ENCODE measurements at regions not wholly inside any gene's neighbourhood (a gene's known extent, or its start where the extent isn't known, plus 50 kb on each side); places are given as distances from the start of the nearest gene placed in this dataset.

DNA sequence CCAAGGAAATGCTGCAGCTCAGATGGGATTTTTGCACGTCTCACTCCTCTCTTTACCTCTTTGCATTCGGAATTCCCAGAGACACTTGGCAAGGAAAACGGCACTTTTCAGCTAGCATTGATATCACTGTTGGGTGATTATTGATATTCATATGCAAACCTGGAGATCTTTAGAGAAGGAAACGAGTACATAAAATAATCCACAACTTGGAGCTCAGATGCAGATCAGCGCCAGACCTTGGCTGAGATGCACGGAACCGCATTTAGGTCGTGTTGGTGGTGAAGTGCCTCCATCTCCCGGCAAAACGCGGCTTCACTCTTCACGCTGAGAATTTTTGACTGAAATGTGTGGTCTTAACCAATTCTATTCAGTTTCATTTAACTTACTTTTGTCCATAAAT is 77.2 kb upstream of the ARHGEF7 start:
- H3K4me3 ChIP-seq (ENCODE audit: low read depth, low read length): no peak overlapping the region
- no peak for DNase-seq (ENCODE audit: low read depth)
- TF ChIP-seq, protein P1, sequence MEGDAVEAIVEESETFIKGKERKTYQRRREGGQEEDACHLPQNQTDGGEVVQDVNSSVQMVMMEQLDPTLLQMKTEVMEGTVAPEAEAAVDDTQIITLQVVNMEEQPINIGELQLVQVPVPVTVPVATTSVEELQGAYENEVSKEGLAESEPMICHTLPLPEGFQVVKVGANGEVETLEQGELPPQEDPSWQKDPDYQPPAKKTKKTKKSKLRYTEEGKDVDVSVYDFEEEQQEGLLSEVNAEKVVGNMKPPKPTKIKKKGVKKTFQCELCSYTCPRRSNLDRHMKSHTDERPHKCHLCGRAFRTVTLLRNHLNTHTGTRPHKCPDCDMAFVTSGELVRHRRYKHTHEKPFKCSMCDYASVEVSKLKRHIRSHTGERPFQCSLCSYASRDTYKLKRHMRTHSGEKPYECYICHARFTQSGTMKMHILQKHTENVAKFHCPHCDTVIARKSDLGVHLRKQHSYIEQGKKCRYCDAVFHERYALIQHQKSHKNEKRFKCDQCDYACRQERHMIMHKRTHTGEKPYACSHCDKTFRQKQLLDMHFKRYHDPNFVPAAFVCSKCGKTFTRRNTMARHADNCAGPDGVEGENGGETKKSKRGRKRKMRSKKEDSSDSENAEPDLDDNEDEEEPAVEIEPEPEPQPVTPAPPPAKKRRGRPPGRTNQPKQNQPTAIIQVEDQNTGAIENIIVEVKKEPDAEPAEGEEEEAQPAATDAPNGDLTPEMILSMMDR (conservative IDR thresholded peaks at IDR 0.05; ENCODE audit: low read depth, low read length): no peak

GRCh38 chr13:111036665-111037064 is 78.4 kb upstream of the ARHGEF7 start:
- no peak for DNase-seq (ENCODE audit: low read depth)
- TF ChIP-seq, protein P1 (conservative IDR thresholded peaks at IDR 0.05; ENCODE audit: low read depth, low read length): no peak
- no peak overlapping the region for H3K4me3 ChIP-seq (ENCODE audit: low read depth, low read length)

DNA sequence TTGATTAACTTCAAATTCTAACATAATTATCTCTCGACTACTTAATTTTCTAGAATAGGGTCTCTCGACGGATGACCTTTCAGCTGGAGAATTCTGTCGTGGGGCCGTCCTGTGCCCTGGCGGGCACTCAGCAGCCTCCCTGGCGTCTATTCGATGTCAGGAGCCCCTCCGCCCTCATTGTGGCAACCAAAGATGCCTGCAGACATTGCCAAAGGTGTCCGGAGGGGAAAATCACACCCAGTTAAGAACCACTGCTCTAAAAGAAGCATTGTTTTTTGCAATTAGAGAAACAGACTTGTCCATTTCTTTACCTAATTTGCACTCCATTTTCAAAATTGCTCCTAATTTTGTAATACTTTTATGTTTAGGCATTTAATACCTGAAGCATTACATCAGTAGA is 79.2 kb upstream of the ARHGEF7 start:
- no peak overlapping the region for H3K4me3 ChIP-seq (ENCODE audit: low read depth, low read length)
- DNase-seq (ENCODE audit: low read depth): no peak
- TF ChIP-seq, protein P1 (conservative IDR thresholded peaks at IDR 0.05; ENCODE audit: low read depth, low read length): no peak

GRCh38 chr13:111034811-111035210 is 80.3 kb upstream of the ARHGEF7 start:
- TF ChIP-seq, protein P1 (conservative IDR thresholded peaks at IDR 0.05; ENCODE audit: low read depth, low read length): no peak
- H3K4me3 ChIP-seq (ENCODE audit: low read depth, low read length): no peak overlapping the region
- DNase-seq (ENCODE audit: low read depth): peak; percentile 72

- TF ChIP-seq, protein P1 (conservative IDR thresholded peaks at IDR 0.05; ENCODE audit: low read depth, low read length): peak; percentile 4
- DNase-seq (ENCODE audit: low read depth): no peak
These were observed 81.7 kb upstream of the ARHGEF7 start for GRCh38 chr13:111033172-111034130.

DNA sequence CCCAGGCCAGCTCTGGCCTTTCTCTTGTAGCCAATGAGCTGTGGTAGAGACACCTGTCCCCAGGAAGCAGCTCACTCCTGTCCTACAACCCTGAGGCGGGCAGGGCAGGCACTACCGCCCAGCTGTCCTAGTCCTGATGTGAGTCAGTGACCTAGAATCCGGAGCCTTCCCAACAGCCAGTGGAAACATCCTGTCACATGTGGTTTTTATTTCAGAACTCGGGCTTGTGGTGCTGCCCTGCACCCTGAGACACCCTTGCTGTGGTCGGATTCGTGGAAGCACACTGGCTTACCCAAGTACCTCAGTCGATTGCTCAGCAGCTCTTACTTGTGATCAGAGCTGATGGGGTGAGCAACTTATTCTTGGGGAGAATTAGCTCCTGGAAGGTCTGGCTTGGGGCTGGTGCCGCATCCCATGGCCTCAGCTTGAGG is 83.6 kb upstream of the ARHGEF7 start:
- DNase-seq (ENCODE audit: low read depth): peak; percentile 60
- no peak overlapping the region for H3K4me3 ChIP-seq (ENCODE audit: low read depth, low read length)

More at GRCh38 chr13:111033172-111034130, 81.7 kb upstream of the ARHGEF7 start:
- no peak overlapping the region for H3K4me3 ChIP-seq (ENCODE audit: low read depth, low read length)

More for the DNA sequence above, 83.6 kb upstream of the ARHGEF7 start:
- TF ChIP-seq, protein P1 (conservative IDR thresholded peaks at IDR 0.05; ENCODE audit: low read depth, low read length): no peak
